GM18519 (cell line): ENCODE measurements at regions not wholly inside any gene's neighbourhood (a gene's known extent, or its start where the extent isn't known, plus 50 kb on each side); places are given as distances from the start of the nearest gene placed in this dataset.
"Not testable (repeated sequence)": the region's sequence is repeated elsewhere in the genome, so short reads cannot be mapped to it uniquely, and the experiment has no call there.

Experiments
- ATAC-seq: cut with Tn5 transposase; IDR thresholded peaks from one replicate; pipeline ENCODE4 v1.9.1; 2021; ENCODE audit warnings: mild to moderate bottlenecking, moderate library complexity; ENCODE audit not compliant: unreplicated experiment, low FRiP score

- not testable (repeated sequence) for ATAC-seq
Measured at GRCh38 chr5:100398815-100399214, 136.4 kb upstream of the FAM174A start.

GRCh38 chr5:100379254-100379858 lies 155.8 kb upstream of the FAM174A start:
- not testable (repeated sequence) for ATAC-seq

- not testable (repeated sequence) for ATAC-seq
Measured at GRCh38 chr5:100364757-100365478, 170.3 kb upstream of the FAM174A start.

GRCh38 chr5:100364343-100364742 lies 170.8 kb upstream of the FAM174A start:
- ATAC-seq = not testable (repeated sequence)

GRCh38 chr5:100359998-100360397 lies 175.2 kb upstream of the FAM174A start:
- ATAC-seq = not testable (repeated sequence)

GRCh38 chr5:100346269-100346668 lies 188.9 kb upstream of the FAM174A start:
- ATAC-seq = not testable (repeated sequence)

- not testable (repeated sequence) for ATAC-seq
Measured at GRCh38 chr5:100341485-100341884, 193.7 kb upstream of the FAM174A start.

- no peak for ATAC-seq
Measured at GRCh38 chr5:100322483-100322882, 212.7 kb upstream of the FAM174A start.

- no peak for ATAC-seq
Measured at GRCh38 chr5:100319885-100320284, 215.3 kb upstream of the FAM174A start.

GRCh38 chr5:100313657-100314056 lies 221.5 kb upstream of the FAM174A start:
- ATAC-seq = no peak

- no peak for ATAC-seq
Measured at GRCh38 chr5:100311806-100312205, 223.4 kb upstream of the FAM174A start.

GRCh38 chr5:100306000-100306399 lies 229.2 kb upstream of the FAM174A start:
- no peak for ATAC-seq

GRCh38 chr5:100303216-100303615 lies 232.0 kb upstream of the FAM174A start:
- no peak for ATAC-seq

GRCh38 chr5:100299261-100299660 lies 235.9 kb upstream of the FAM174A start:
- no peak for ATAC-seq

GRCh38 chr5:100276071-100276470 lies 259.1 kb upstream of the FAM174A start:
- ATAC-seq = no peak

- no peak for ATAC-seq
Measured at GRCh38 chr5:100275631-100276030, 259.5 kb upstream of the FAM174A start.

- no peak for ATAC-seq
Measured at GRCh38 chr5:100273846-100274580, 261.2 kb upstream of the FAM174A start.

GRCh38 chr5:100270023-100270771 lies 265.0 kb upstream of the FAM174A start:
- no peak for ATAC-seq

GRCh38 chr5:100260968-100261367 lies 274.2 kb upstream of the FAM174A start:
- ATAC-seq = no peak

- no peak for ATAC-seq
Measured at GRCh38 chr5:100252944-100253343, 282.2 kb upstream of the FAM174A start.

- no peak for ATAC-seq
Measured at GRCh38 chr5:100252037-100252436, 283.1 kb upstream of the FAM174A start.
